ENCODE measurements at regions not wholly inside any gene's neighbourhood (a gene's known extent, or its start where the extent isn't known, plus 50 kb on each side); places are given as distances from the start of the nearest gene placed in this dataset.

DNA sequence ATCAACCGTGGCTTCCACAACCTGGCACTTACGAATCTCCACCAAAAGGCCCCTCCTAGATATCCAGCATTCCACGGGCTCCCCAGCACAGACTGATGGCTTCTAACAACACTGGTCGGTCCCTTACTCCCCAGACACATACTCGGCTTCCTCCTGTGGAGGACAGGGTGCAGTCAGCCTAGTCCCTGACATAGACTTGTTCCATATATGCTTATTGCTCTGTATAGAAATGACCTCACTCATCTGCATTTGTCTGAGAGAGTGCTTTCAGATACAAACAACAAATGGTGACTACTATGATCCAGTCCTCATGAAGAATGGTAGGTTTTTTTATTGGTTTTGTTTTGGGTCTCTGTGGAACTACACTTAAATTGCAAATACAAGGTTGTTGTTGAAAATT is 72.4 kb downstream of the TMEM215 start:
- DNase-seq (ENCODE audit: low read depth) = no peak
- no peak for TF ChIP-seq CTCF (IDR thresholded peaks at IDR 0.05; ENCODE audit: low read length, missing control alignments)
- H3K4me3 ChIP-seq (replicated peaks; ENCODE audit: low read depth, low read length) = no peak overlapping the region

DNA sequence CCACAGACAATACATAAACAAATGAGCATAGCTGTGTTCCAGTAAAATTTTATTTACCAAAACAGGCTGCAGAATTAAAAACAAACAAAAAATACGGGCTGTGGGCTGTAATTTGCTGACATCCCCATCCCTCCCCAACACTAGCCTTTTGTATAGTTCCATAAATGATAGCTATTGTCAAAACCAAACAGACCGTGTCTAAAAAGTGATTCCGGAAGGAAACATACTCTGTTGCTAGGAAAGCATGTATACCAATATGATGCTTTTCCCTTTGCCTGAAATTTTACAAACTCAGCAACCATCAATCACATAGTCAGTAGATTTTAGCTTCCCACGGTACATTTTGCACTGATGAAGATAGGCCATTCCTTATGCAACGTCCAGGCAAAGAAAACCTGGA is 80.0 kb downstream of the TMEM215 start:
- no peak for TF ChIP-seq CTCF (IDR thresholded peaks at IDR 0.05; ENCODE audit: low read length, missing control alignments)
- no peak for DNase-seq (ENCODE audit: low read depth)

DNA sequence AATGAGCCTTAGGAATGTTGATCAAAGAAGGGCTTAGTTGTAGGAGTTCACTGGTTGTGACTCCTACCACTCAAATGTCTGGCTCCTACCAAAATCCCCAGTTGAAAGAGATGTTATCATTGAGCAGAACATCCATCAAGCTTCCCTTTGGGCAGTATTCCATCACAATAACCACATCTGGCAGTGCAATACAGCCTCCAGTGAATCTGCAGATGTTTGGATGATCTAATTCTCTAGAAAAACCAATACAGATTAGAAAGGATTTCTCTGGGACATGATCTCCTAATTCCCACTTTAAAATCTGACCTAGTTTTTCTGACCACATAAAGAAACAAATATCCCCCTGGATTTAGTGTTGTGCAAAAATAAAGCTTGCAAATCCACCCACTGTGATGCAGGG is 81.6 kb downstream of the TMEM215 start:
- DNase-seq (ENCODE audit: low read depth) = no peak
- no peak overlapping the region for H3K4me3 ChIP-seq (replicated peaks; ENCODE audit: low read depth, low read length)
- TF ChIP-seq CTCF (IDR thresholded peaks at IDR 0.05; ENCODE audit: low read length, missing control alignments) = no peak

More for the DNA sequence above, 80.0 kb downstream of the TMEM215 start:
- H3K4me3 ChIP-seq (replicated peaks; ENCODE audit: low read depth, low read length) = no peak overlapping the region

DNA sequence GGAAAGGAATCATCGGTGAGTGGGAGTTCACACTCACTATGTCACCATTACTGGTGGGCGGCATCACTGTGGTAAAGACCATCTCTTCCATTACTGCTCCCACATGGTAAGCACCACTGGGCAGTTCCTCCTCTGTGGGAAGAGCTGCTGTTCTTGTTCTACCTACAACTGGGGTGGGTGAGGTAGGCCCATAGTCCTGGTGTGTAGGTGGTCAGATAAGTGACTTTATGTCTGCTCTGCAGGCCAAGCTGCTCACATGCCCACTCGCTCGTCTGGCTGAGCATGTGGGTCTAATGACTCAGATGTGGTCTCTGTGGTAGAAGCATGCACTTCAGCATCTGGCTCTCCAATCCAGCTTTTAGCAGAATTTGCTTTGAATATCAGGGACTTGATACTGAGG is 82.9 kb downstream of the TMEM215 start:
- no peak for DNase-seq (ENCODE audit: low read depth)
- TF ChIP-seq CTCF (IDR thresholded peaks at IDR 0.05; ENCODE audit: low read length, missing control alignments) = no peak
- H3K4me3 ChIP-seq (replicated peaks; ENCODE audit: low read depth, low read length) = no peak overlapping the region

DNA sequence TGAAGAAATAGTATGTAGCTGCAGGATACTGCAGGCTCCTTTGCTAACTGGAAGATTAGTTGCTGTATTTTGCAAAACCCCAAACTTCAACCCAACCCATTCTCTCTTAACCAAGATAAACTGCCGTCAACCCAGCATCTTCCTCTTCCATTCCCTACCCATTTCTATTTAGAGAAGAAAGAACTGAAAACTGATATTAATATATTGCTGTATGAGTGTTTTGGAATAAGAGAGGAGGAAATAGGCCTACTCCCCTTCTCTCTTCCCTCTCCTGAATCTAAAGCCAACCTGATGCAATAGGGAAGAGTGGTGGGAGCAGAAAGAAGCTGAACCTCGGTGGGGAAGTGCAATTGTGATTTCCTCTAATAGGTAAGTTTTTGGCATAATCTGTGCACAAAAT is 83.7 kb downstream of the TMEM215 start:
- no peak for TF ChIP-seq CTCF (IDR thresholded peaks at IDR 0.05; ENCODE audit: low read length, missing control alignments)
- no peak overlapping the region for H3K4me3 ChIP-seq (replicated peaks; ENCODE audit: low read depth, low read length)
- no peak for DNase-seq (ENCODE audit: low read depth)

DNA sequence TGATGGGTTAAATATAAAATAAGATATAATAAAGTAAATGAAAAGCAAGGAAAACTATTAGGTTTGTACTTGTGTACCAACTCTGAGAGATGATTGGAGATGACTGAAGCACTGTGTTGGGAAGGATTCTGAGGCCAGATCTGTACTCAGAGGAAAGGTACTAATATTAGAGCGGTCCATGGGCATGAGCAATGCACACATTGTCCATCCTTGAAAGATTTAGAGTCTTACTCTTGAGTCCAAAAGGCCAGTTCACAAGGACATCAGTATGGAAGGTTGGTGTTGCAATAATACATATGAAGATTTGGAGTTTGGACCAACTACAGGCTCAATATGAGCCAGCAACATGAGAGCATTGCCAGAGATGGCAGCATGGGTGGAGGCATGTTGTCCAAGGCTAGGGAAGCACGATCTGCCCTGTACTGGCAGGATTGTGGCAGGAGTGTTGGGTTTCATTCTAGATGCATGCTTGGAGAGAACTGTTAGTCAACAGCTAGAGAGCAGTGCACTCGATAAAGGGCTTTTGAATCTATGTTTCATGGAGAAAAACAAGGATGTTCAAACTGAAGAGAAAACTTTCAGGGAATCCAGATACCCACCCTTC is 84.4 kb downstream of the TMEM215 start:
- no peak overlapping the region for H3K4me3 ChIP-seq (replicated peaks; ENCODE audit: low read depth, low read length)
- no peak for TF ChIP-seq CTCF (IDR thresholded peaks at IDR 0.05; ENCODE audit: low read length, missing control alignments)
- DNase-seq (ENCODE audit: low read depth) = no peak

GRCh38 chr9:32869404-32869803 is 86.1 kb downstream of the TMEM215 start:
- TF ChIP-seq CTCF (IDR thresholded peaks at IDR 0.05; ENCODE audit: low read length, missing control alignments) = no peak

More at GRCh38 chr9:32869404-32869803, 86.1 kb downstream of the TMEM215 start:
- no peak overlapping the region for H3K4me3 ChIP-seq (replicated peaks; ENCODE audit: low read depth, low read length)
- DNase-seq (ENCODE audit: low read depth) = no peak

Measured in fibroblast of pulmonary artery (primary cell).